ENCODE measurements at regions not wholly inside any gene's neighbourhood (a gene's known extent, or its start where the extent isn't known, plus 50 kb on each side); places are given as distances from the start of the nearest gene placed in this dataset.
"Not testable (repeated sequence)": the region's sequence is repeated elsewhere in the genome, so short reads cannot be mapped to it uniquely, and the experiment has no call there.

GRCh38 chr15:77869021-77869895, 208.3 kb downstream of the TBC1D2B start:
- H3K27ac ChIP-seq: no peak overlapping the region
- intact Hi-C loops (cut with DNase I): no loop called here
- no peaks in the 10 kb centered on the region for H3K9me3 ChIP-seq
- no peaks in the 10 kb centered on the region for H3K36me3 ChIP-seq
- TF ChIP-seq CTCF (IDR thresholded peaks at IDR 0.05): no peak
- ATAC-seq (no peak), DNase-seq (peak; percentile 38)
- peaks cover 3% of the 10 kb centered on the region for H3K4me1 ChIP-seq
- no peaks in the 10 kb centered on the region for H3K27me3 ChIP-seq
- H3K4me3 ChIP-seq: no peak overlapping the region

- H3K4me1 ChIP-seq; H3K27ac ChIP-seq; ATAC-seq; H3K9me3 ChIP-seq; H3K27me3 ChIP-seq; H3K4me3 ChIP-seq; intact Hi-C loops (cut with DNase I); H3K36me3 ChIP-seq: not testable (repeated sequence)
- DNase-seq: peak; percentile 47
Measured at GRCh38 chr15:77868048-77868629, 209.4 kb downstream of the TBC1D2B start.

- Histone ChIP-seq H3K27ac (no peak overlapping the region), H3K9me3 (no peaks in the 10 kb centered on the region), H3K36me3 (no peaks in the 10 kb centered on the region), H3K27me3 (no peaks in the 10 kb centered on the region), H3K4me3 (no peak overlapping the region), H3K4me1 (peaks cover 3% of the 10 kb centered on the region)
- intact Hi-C loops (cut with DNase I): no loop called here
- no peak for TF ChIP-seq CTCF (IDR thresholded peaks at IDR 0.05)
- peak; percentile 40 for DNase-seq
- no peak for ATAC-seq
Measured at GRCh38 chr15:77867266-77868047, 210.1 kb downstream of the TBC1D2B start.

GRCh38 chr15:77866596-77867125, 210.8 kb downstream of the TBC1D2B start:
- no peaks in the 10 kb centered on the region for H3K27me3 ChIP-seq
- DNase-seq: peak; percentile 43
- ATAC-seq: no peak

GRCh38 chr15:77866186-77866585, 211.3 kb downstream of the TBC1D2B start:
- Histone ChIP-seq H3K9me3 (no peaks in the 10 kb centered on the region), H3K36me3 (no peaks in the 10 kb centered on the region), H3K27ac (no peak overlapping the region), H3K27me3 (no peaks in the 10 kb centered on the region), H3K4me1 (peaks cover 3% of the 10 kb centered on the region), H3K4me3 (no peak overlapping the region)
- intact Hi-C loops (cut with DNase I): no loop called here
- no peak for TF ChIP-seq CTCF (IDR thresholded peaks at IDR 0.05)
- no peak for ATAC-seq
- DNase-seq: peak; percentile 32

More at GRCh38 chr15:77866596-77867125, 210.8 kb downstream of the TBC1D2B start:
- Histone ChIP-seq H3K4me3 (no peak overlapping the region), H3K4me1 (peaks cover 3% of the 10 kb centered on the region), H3K27ac (no peak overlapping the region), H3K36me3 (no peaks in the 10 kb centered on the region), H3K9me3 (no peaks in the 10 kb centered on the region)
- TF ChIP-seq CTCF (IDR thresholded peaks at IDR 0.05): no peak
- intact Hi-C loops (cut with DNase I): no loop called here
